Tibial nerve (tissue), 4 donors: ENCODE measurements at regions not wholly inside any gene's neighbourhood (a gene's known extent, or its start where the extent isn't known, plus 50 kb on each side); places are given as distances from the start of the nearest gene placed in this dataset.

Source experiments
- DNase-seq, 2 donors: peaks; one replicate each; pipeline ENCODE4 v3.0.0-alpha.2; 2019; ENCODE audit warnings: low spot score in 2 of 2
- H3K27ac ChIP-seq, 4 donors: fragments of 200-600 bp; sonication (generic) in 3 of 4; one replicate each; pipeline ENCODE4 v1.5.1; 2017 to 2019; ENCODE audit warnings: mild to moderate bottlenecking in 1 of 4
- H3K27me3 ChIP-seq, 2 donors: fragments of 200-600 bp; sonication (generic) in 1 of 2; one replicate each; pipeline versions ENCODE4 v1.5.1 to v1.6.0; 2017 to 2019
- H3K36me3 ChIP-seq, 3 donors: fragments of 200-600 bp; sonication (generic); one replicate each; pipeline ENCODE4 v1.5.1; 2018 to 2019
- H3K4me1 ChIP-seq, 4 donors: fragments of 200-600 bp; sonication (generic) in 3 of 4; one replicate each; pipeline ENCODE4 v1.5.1; 2017 to 2019
- H3K4me3 ChIP-seq, 4 donors: fragments of 200-600 bp; sonication (generic) in 3 of 4; one replicate each; pipeline ENCODE4 v1.5.1; 2017 to 2019; ENCODE audit warnings: mild to moderate bottlenecking in 1 of 4, moderate library complexity in 1 of 4
- H3K9me3 ChIP-seq, 4 donors: fragments of 200-600 bp; sonication (generic) in 3 of 4; one replicate each; pipeline ENCODE4 v1.5.1; 2017 to 2019
- EP300 ChIP-seq, 2 donors: sonication (generic); formaldehyde crosslinking; IDR thresholded peaks; one replicate each; pipeline ENCODE4 v1.6.1; 2017; ENCODE audit warnings: antibody characterized with exemption in 2 of 2, mild to moderate bottlenecking in 1 of 2
- POLR2A ChIP-seq, 2 donors: fragments of 450-650 bp; IDR thresholded peaks; one replicate each; pipeline ENCODE4 v1.6.1; 2017; ENCODE audit warnings: antibody characterized with exemption in 2 of 2, mild to moderate bottlenecking in 2 of 2, moderate library complexity in 2 of 2
- WGBS, 2 donors: methylation state at CpG; one replicate each; pipeline ENCODE4 v1.1.5; 2018; 5-methylcytosine and 5-hydroxymethylcytosine counted together
- TF ChIP-seq, protein P1 (sequence below), 5 experiments: fragments of 200-600 bp in 3 of 5; fragments of 450-650 bp in 2 of 5; sonication (generic) in 3 of 5; IDR thresholded peaks; one replicate each; pipeline ENCODE4 v1.5.1; 2016 to 2019; ENCODE audit warnings: antibody characterized with exemption in 5 of 5, mild to moderate bottlenecking in 3 of 5, moderate library complexity in 2 of 5

DNA sequence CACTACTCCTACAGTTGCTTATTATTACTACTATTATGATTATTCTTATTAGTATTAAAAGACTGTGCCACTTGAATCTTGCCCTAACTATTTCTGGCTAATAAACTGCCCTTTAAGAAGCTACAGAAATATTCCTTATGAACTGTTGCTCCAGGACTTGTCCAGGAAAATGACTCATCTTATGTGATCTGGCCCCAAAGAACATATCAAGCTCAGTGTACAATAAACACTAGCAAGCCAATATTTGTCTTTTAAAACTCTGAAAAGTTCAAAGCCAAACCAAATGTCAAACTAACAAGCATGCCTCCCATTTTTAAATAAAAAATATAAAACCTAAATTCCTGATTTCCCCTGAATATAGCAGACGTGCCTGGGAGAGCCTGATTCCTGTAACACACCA lies 88.7 kb upstream of the SIM2 start:
- Histone ChIP-seq H3K4me3 (no peak overlapping the region), H3K36me3 (no peaks in the 10 kb centered on the region), H3K9me3 (peaks cover 0 to 31% (median 0%) of the 10 kb centered on the region in 4 donors), H3K27ac (no peak overlapping the region), H3K4me1 (no peaks in the 10 kb centered on the region), H3K27me3 (no peaks in the 10 kb centered on the region)
- TF ChIP-seq POLR2A (IDR thresholded peaks at IDR 0.05) = no peak
- no peak for TF ChIP-seq EP300 (IDR thresholded peaks at IDR 0.05)
- TF ChIP-seq, protein P1, sequence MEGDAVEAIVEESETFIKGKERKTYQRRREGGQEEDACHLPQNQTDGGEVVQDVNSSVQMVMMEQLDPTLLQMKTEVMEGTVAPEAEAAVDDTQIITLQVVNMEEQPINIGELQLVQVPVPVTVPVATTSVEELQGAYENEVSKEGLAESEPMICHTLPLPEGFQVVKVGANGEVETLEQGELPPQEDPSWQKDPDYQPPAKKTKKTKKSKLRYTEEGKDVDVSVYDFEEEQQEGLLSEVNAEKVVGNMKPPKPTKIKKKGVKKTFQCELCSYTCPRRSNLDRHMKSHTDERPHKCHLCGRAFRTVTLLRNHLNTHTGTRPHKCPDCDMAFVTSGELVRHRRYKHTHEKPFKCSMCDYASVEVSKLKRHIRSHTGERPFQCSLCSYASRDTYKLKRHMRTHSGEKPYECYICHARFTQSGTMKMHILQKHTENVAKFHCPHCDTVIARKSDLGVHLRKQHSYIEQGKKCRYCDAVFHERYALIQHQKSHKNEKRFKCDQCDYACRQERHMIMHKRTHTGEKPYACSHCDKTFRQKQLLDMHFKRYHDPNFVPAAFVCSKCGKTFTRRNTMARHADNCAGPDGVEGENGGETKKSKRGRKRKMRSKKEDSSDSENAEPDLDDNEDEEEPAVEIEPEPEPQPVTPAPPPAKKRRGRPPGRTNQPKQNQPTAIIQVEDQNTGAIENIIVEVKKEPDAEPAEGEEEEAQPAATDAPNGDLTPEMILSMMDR (IDR thresholded peaks at IDR 0.05) = no peak
- WGBS, 2 donors = 60 to 65% methylated on average over 1 of the region's 1 CpG
- DNase-seq = no peak

DNA sequence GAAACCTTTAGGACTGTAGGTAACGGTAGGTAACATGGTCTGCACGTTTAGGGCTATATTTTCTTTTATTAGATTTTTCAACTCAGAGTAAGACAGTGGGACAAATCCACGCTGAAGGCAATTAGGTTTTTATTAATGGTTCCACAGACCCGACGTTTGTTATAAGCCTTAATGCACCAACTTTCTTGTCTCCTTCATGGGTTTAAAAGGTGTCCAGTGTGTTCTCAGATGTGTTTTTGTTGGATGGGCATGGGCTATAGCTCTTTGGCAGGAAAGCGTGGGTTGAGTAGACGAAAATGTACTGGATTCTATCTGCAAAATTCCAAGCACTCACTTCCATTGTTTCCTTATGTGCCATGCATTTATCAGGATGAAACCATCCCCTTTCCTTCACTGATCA lies 88.0 kb upstream of the SIM2 start:
- H3K4me1 ChIP-seq = no peaks in the 10 kb centered on the region
- 74 to 78% methylated on average over 7 of the region's 7 CpGs for WGBS, 2 donors
- H3K4me3 ChIP-seq = no peak overlapping the region
- H3K36me3 ChIP-seq = no peaks in the 10 kb centered on the region
- no peak overlapping the region for H3K27ac ChIP-seq
- no peak for DNase-seq
- TF ChIP-seq POLR2A (IDR thresholded peaks at IDR 0.05) = no peak
- TF ChIP-seq, protein P1 (IDR thresholded peaks at IDR 0.05) = no peak
- TF ChIP-seq EP300 (IDR thresholded peaks at IDR 0.05) = no peak
- H3K27me3 ChIP-seq = no peaks in the 10 kb centered on the region
- peaks cover 0 to 33% (median 0%) of the 10 kb centered on the region in 4 donors for H3K9me3 ChIP-seq

DNA sequence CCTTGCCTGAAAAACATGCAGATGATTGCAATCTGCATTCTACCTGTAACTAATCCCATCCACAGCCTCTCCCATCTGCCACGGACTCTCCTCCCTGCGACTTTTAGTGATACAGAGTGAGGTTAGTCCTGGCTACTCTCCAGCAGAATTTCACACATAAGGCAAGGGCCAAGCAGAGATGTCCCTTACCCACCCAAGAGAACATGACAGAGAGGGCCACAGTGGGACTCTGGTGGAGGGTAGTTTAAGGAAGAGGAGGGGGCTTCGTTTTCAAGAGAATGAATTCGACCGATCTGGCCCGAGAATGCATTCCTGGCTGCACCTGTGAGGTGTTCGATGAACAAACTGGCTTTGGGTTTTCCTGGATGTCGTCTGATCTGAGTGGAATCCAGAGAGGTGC lies 87.5 kb upstream of the SIM2 start:
- Histone ChIP-seq H3K27ac (no peak overlapping the region), H3K27me3 (no peaks in the 10 kb centered on the region), H3K4me3 (no peak overlapping the region), H3K36me3 (no peaks in the 10 kb centered on the region), H3K4me1 (no peaks in the 10 kb centered on the region), H3K9me3 (peaks cover 0 to 37% (median 0%) of the 10 kb centered on the region in 4 donors)
- WGBS, 2 donors = 87 to 89% methylated on average over 8 of the region's 8 CpGs
- TF ChIP-seq EP300 (IDR thresholded peaks at IDR 0.05) = no peak
- no peak for DNase-seq

DNA sequence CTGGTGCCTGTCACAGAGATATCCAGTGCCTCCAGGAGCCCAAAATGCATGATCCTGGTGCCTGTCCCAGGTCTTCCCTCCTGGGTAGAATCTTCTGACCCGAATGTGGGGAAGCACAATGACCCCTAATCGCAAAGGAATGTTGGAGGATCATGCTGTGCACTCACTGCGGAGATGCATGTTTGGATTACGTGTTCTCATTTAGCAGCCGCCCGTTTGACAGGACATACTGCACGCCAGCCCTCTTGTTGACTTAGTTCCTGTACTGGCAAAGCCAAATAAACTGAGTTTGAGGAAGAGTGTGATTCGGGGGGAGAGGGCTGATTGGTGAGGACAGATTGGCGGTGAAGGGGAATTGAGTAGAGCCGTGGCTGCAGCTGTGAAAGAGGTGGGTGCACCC lies 85.9 kb upstream of the SIM2 start:
- no peaks in the 10 kb centered on the region for H3K36me3 ChIP-seq
- H3K4me1 ChIP-seq = no peaks in the 10 kb centered on the region
- peaks cover 0 to 46% (median 0%) of the 10 kb centered on the region in 4 donors for H3K9me3 ChIP-seq
- WGBS, 2 donors = 69 to 80% methylated on average over 10 of the region's 10 CpGs
- no peak for TF ChIP-seq POLR2A (IDR thresholded peaks at IDR 0.05)
- TF ChIP-seq, protein P1 (IDR thresholded peaks at IDR 0.05) = no peak
- TF ChIP-seq EP300 (IDR thresholded peaks at IDR 0.05) = no peak
- H3K4me3 ChIP-seq = no peak overlapping the region
- H3K27me3 ChIP-seq = no peaks in the 10 kb centered on the region
- no peak for DNase-seq
- no peak overlapping the region for H3K27ac ChIP-seq

DNA sequence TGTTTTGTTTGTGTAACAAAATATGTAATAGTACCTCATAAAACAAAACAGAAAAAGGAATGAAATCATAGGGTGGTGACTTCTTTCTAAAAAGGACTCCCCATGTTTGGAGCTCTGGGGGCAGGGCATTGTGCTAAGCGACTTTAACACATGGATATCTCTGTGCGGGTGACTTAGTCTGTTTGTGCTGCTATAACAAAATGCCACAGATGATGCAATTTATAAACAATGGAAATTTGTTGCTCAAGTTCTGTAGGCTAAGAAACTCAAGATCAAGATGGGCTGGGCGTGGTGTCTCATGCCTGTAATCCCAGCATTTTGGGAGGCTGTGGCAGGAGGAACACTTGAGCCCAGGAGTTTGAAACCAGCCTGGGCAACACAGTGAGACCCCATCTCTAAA lies 85.4 kb upstream of the SIM2 start:
- H3K27ac ChIP-seq = no peak overlapping the region
- TF ChIP-seq EP300 (IDR thresholded peaks at IDR 0.05) (no peak), POLR2A (IDR thresholded peaks at IDR 0.05) (no peak)
- TF ChIP-seq, protein P1 (IDR thresholded peaks at IDR 0.05) = no peak
- no peaks in the 10 kb centered on the region for H3K27me3 ChIP-seq
- DNase-seq = no peak
- H3K36me3 ChIP-seq = no peaks in the 10 kb centered on the region
- no peaks in the 10 kb centered on the region for H3K4me1 ChIP-seq
- peaks cover 0 to 46% (median 0%) of the 10 kb centered on the region in 4 donors for H3K9me3 ChIP-seq
- no peak overlapping the region for H3K4me3 ChIP-seq
- 84 to 88% methylated on average over 3 of the region's 3 CpGs for WGBS, 2 donors
